ENCODE measurements at regions not wholly inside any gene's neighbourhood (a gene's known extent, or its start where the extent isn't known, plus 50 kb on each side); places are given as distances from the start of the nearest gene placed in this dataset.

- DNase-seq = no peak
These were observed 110.3 kb upstream of the KIT start for GRCh38 chr4:54547299-54548097.

GRCh38 chr4:54548098-54548620 is 109.6 kb upstream of the KIT start:
- DNase-seq = no peak

DNA sequence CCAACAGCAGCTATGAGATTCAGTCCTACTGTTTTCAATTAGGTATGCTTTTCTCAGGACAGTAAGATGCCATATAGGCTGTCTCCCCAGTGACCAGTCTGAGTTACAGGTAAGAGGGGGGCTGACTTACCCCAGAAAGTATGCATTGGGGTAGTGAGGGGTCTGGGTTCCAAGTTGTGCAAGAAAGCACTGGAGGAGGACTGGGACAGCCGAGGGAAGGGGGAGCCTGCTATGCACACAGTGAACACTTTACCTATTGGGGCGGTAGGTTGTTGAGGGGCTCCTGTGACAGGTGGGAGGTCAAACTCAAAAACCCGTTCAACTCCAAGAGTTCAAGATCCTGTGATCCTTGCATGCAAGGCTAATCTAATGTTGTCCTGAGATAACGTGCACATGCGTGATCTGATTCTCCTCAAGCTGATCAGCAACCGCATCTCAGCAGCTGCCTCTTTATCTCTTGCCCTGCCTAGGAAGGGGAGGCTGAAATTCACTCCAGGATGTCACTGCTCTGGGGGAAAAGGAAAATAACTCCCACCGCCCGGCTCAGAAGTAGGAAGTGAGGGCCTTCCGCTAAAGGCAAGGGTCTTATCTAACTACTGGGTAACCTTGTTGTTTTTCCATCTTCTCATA is 108.8 kb upstream of the KIT start:
- DNase-seq = no peak

DNA sequence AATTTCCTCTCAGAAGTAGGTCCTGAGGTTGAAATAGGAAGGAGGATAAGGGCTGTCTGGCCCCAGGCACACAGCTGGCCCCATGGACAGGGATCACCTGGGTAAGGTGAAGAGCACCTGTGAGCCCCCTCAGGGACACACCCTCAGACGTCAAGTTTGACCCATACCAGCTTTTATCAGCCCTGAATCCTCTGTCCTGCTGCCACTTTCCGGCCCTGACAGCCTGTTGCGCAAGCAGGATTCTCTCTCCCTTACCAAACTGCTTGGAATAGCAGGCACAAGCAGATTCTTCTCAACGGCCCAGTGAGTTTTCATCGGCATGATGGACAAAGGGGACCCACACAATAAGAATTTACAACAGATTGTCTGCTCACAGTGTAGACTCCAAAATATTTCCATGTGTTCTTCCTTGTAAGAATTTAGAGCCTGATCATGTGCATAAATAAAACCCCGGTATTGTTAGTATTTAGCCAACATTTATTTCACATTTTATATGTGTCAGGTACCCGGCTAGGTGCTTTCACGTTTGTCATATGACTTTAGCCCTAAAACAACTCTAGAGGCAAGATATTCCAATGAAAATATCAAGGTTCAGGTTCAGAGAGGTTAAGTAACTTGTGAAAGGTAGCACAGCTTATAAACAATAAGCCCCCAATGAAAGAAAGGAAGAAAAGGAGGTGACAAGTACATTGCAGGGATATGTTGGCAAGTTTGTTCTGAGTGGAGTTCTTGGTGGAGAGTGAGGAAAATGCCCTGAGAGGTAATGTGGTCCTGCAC is 107.2 kb upstream of the KIT start:
- no peak for DNase-seq

DNA sequence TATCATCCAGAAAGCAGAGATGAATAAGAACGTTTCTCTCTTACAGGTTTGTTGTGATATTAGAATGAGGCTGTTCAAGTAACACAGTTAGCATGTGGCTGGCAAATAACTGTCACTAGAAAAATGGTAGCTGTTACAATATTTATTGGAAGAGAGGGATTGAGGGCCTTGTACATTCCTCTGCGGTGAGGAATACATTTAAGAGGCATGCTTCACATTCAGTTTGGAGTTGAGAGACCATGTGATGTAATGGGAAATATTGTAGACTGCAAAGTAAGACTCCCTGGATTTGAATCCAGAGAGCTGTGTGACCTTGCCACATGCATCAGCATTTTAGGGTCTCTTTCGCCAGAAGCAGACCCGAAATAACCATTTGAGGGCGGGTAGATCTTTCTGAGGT is 104.8 kb upstream of the KIT start:
- DNase-seq = no peak

DNA sequence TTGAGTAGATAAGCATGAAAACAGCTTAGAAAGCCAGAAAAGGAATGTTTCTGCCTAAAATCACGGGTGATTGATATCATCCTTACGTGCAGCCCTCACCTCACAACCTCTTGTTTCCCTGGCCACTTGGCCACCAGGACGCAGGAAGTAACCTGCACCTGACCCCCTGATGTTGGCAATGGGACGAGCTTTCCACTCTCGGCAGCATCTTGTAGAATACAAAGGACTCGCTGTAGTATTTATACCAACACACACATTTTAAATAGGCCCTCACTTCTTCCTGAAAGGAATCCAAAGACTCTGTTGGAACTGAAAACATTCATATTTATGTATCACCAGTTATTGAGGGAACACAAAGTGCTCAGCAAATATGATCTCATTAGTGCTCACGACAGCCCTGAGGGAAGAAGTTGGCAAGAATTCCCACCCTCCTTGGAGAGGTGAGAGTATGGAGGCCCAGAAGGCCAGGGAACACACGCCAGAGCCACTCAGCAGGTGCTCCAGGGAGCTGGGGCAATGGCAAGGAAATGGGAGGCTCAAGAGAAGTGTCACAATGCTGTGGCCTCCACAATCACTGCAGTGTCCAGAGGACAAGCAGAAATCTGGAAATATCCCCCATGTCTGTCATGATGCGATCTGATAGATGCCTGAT is 103.3 kb upstream of the KIT start:
- no peak for DNase-seq

DNA sequence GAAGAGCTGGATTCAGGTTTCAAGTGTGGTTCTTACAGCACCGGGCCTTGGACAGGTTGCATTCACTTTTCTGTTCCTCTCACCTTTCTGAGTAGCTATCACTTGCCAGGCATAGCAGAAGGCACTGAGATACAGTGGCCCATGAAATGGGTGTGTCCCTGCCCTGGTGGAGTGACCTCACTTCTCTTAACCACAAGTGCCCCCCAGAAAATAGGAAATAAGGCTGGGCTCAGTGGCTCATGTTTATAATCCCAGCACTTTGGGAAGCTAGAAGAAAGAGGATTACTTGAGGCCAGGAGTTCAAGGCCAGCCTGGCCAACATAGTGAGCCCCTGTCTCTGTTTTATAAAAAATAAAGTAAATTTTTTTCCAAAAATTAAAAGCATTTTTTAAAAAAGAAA is 101.7 kb upstream of the KIT start:
- DNase-seq = no peak

DNA sequence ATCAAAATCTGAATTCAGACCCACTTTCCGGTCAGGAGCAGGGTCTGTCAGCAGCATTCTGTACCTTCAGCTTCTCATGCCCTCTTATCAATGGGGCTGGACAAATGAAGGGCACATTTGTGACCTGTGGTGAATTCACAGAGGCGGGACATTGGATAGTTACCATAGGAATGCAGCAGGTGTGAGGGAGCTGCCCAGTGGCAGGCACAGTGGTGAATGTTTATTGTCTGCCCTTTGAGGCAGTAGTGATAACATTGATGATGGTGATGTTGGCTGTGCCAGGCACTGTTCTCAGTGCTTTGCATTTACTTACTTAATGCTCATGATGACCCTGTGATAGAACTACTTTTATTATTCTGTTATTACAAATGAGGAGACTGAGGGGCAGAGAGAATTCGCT is 101.2 kb upstream of the KIT start:
- no peak for DNase-seq

DNA sequence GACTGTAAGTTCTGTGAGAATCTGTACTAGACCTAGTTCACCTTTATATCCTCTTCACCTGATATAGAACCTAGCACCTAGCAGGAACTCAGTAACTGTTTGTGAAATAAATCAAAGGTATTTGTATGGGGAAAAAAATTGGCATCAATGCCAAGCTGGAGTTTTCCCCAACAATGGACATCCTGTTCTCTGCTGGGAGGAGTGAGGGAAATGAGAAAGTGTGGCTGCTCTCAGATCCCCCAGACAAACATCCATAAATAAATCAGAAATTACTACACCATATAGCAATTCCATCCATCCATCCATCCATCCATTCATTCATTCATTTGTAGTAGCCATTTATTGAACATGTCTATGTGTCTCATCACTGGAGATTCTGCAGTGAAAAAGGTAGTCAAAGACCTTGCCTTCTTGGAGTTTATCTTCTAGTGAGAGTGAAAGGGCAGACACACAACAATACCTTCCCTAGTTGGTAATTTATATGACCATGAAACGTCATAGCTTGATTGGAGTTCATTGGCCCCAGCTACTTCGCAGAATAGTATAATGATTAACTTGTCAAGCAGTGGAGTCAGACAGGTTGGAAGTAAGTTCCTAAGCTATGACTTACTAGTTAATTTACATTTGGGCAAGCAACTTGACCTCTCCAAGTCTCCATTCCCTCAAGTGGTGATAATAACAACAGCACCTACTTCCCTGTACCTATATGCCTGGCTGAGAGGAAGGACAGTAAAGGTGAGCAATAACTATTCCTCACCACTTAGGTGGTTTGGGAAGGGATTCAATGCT is 98.7 kb upstream of the KIT start:
- DNase-seq = no peak

DNA sequence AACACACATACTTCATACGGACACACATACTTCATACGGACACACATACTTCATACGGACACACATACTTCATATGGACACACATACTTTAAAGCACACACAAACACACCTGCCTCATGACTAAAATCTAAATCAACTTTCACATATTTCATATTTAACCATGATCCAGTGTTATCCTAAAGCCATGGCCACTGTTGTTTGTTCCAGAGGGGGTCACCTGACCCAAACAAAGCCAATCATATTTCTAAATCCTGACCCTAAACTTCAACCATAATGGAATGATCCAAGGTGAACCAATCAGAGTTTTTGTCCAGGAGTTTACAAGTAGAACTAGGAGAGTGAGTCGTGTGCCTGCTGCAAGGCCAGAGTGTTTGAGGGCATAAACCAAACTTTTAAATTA is 97.2 kb upstream of the KIT start:
- DNase-seq = no peak

- DNase-seq = no peak
These were observed 95.8 kb upstream of the KIT start for GRCh38 chr4:54561940-54562339.

GRCh38 chr4:54566608-54567007 is 91.1 kb upstream of the KIT start:
- DNase-seq = no peak

DNA sequence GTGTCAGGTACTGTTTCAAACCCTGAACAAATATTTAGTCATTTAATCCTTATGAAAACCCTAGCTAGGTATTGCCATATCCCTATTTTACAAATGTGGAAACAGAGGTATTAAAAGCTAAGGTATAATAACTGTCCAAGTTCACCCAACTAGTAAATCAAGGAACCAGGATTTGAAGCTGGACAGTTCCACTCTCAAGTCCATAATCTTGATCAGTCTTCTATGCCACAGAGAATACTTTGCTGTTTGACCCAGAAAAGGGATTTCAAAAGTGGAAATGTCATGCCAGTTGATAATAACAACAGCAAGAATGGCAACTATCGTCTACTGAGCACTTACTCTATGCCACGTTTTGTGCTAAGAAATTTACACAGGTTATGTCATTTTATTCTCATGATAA is 90.4 kb upstream of the KIT start:
- DNase-seq = no peak

DNA sequence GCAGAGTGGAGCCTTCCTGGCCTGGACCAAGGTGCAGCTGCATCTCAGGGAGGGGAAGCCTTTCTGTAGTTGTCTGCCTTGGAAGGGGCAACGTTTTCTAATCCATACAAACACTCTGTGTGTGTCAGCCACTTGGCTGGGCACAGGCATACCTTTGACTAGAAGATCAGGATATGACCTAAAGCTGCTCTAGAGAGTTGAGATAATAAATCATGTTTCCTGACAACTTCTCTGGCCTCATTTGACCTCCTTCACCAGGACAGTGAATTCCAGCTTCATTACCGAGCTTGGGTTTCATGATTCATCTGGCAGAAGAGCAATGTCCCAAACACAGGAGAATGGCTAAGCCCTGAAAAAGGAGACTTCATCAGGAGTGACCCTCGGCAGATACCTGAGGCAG is 89.6 kb upstream of the KIT start:
- DNase-seq = no peak

GRCh38 chr4:54570822-54571221 is 86.9 kb upstream of the KIT start:
- no peak for DNase-seq

DNA sequence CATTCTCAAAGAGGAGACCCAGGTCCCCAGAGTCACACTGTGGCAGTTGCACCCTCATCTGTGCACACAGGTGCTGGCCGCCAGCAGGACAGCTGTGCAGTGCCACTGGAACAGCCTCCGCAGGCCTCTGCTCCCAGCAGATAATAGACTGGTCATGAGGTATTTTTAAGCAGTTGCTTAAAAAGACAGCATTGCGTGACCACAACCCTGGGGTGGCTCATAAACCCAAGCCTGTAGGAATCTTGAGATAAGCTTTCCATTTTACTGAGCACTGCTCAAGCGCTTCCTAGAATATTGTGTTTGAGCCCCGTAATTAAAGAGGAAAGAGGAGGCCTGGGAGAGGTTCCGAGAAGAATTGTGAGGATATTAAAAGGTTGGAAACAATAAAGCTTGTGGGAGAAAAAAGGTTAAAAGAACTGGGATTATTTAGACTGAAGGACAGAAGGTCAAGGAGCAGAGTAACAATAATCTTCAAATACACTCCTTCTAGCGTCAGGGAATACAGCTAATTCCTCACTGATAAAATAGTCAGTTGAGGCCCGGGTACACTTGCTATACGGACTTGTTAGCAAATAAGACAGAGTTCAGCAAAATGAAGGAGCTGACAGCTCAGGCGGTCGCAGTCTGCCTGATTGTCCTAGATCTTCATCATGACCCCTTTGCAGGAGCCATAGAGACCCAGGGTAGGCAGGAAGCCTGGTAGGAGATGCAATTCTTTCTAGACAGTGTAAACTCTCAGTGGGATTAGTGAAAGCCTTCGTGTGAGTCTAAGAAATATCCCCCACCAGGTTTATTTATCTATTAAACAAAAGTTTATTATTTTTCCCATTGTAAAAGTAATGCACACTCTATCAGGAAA is 86.2 kb upstream of the KIT start:
- no peak for DNase-seq

DNA sequence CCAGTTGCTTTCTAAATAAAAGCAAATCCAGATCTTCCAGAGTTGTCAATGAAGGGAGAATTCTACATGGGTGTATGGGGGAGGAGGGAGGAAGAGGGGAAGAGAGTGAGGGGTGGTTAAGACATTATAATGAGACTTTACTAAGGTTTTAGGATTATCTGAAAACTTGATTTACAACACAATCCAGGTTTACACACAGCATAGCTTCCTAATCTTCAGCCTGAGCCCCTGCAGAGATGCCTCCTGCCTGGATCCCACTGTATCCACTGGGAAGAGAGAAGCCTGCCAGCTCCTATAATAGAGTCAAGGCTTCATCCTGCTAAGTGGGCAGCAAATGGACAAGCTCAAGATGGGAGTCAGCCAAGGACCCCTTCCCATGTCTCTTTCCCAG is 85.6 kb upstream of the KIT start:
- DNase-seq = no peak

GRCh38 chr4:54574500-54574899 is 83.3 kb upstream of the KIT start:
- no peak for DNase-seq

GRCh38 chr4:54575919-54576318 is 81.8 kb upstream of the KIT start:
- no peak for DNase-seq

DNA sequence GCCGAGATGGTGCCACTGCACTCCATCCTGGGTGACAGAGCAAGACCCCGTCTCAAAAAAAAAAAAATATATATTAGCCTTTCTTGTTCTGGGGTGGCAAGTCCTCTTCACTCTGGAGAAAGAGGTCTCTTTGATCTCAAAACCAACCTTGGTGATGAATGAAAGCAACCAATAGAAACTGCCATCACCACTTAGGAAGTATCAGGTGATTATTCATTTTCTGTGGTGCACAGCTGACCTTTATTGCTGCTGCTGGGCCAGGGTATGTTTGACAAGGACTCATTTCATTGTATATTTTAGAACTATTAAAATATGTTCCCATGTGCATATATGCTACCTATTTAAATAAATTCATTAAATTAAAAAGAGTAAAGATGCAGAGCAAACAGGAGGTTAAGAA is 76.0 kb upstream of the KIT start:
- no peak for DNase-seq

DNA sequence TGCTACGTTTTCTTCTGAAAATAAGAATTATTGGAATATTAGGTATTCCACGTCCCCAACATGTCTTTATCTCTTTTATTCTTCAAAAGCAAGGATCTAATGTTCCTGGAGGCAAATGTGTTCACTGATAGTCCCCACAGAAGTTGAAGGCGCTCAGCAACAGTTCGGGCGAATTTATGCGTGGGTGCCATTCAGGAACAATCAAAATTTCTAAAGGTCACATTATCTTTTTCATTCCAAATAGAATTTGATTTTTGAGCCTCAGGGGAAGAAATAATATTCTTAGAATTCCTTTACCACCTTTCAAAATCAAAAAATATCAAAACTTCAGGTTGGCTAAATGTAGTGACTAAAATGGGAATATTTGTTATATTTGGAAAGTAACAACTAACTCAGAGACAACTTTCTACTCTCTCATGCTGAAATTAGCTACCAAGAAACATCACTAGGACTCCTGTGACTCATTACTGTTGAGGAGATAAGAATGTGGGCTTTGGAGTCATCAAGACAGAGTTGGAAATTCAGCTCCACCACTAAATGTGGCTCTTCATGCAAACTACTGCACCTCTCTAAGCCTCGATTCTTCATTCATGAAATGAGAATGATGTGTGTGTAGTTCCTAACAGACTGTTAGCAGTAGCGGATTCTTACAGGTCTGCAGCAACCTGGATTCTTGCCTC is 72.3 kb upstream of the KIT start:
- DNase-seq = no peak
